ENCODE measurements at regions not wholly inside any gene's neighbourhood (a gene's known extent, or its start where the extent isn't known, plus 50 kb on each side); places are given as distances from the start of the nearest gene placed in this dataset.

- Histone ChIP-seq H3K27ac (ENCODE audit: insufficient read depth, low read length) (no peak overlapping the region), H3K27me3 (ENCODE audit: control insufficient read depth, insufficient read depth, low read length) (no peaks in the 10 kb centered on the region), H2BK20ac (ENCODE audit: low read depth, low read length) (no peak overlapping the region), H3K18ac (ENCODE audit: low read depth, low read length) (no peak overlapping the region), H3K23ac (ENCODE audit: low read depth, low read length) (no peak overlapping the region), H3K4me1 (ENCODE audit: control insufficient read depth, insufficient read depth, low read length) (no peaks in the 10 kb centered on the region), H3K4me3 (ENCODE audit: insufficient read depth, low read depth, low read length) (no peak overlapping the region), H2BK5ac (ENCODE audit: low read depth, low read length, poor library complexity, severe bottlenecking) (no peak overlapping the region), H4K20me1 (ENCODE audit: insufficient read depth, low read length) (no peaks in the 10 kb centered on the region), H2BK120ac (ENCODE audit: low read depth, low read length) (no peak overlapping the region), H4K91ac (ENCODE audit: insufficient read depth, low read depth, low read length) (no peak overlapping the region), H4K5ac (ENCODE audit: low read depth, low read length) (no peak overlapping the region), H3K9ac (ENCODE audit: low read depth, low read length) (no peak overlapping the region), H3K56ac (ENCODE audit: extremely low read depth, insufficient read depth, low read length) (no peak overlapping the region), H3K9me1 (ENCODE audit: insufficient read depth, low read length) (no peaks in the 10 kb centered on the region), H3K14ac (replicated peaks; ENCODE audit: low read depth, low read length) (no peak overlapping the region), H3K4ac (ENCODE audit: low read depth, low read length) (no peak overlapping the region), H3K4me2 (ENCODE audit: low read depth, low read length) (no peak overlapping the region), H2BK15ac (ENCODE audit: low read depth, low read length) (no peak overlapping the region), H3K9me3 (ENCODE audit: control insufficient read depth, insufficient read depth, low read length) (peaks cover 11% of the 10 kb centered on the region), H2AK9ac (replicated peaks; ENCODE audit: low read depth, low read length, poor library complexity) (no peak overlapping the region), H3K36me3 (ENCODE audit: control insufficient read depth, insufficient read depth, low read length) (no peaks in the 10 kb centered on the region), H4K8ac (ENCODE audit: low read depth in 2 of 2, low read length in 2 of 2) (no peak overlapping the region), H3K79me1 (ENCODE audit: low read depth in 1 of 2, low read length in 2 of 2) (no peaks in the 10 kb centered on the region), H2AFZ (replicated peaks; ENCODE audit: low read length, poor library complexity) (no peak overlapping the region), H2AK5ac (ENCODE audit: low read depth, low read length) (no peak overlapping the region)
- intact Hi-C loops (cut with micrococcal nuclease) (no loop called here), dilution Hi-C loops (cut with HindIII; ENCODE audit: low sequenced_read_pairs, unreplicated experiment) (no loop called here), in situ Hi-C loops (cut with MboI; ENCODE audit: low sequenced_read_pairs) (no loop called here)
- no TSS peak for BruUV-seq (replicated peaks)
- DNase-seq, result no peak
- WGBS, 2 experiments (ENCODE audit: extremely low coverage in 2 of 2, insufficient read length in 1 of 2), result no CpG with 5 or more reads among the region's 5 CpGs
- ATAC-seq (ENCODE audit: low read depth), result no peak
- CTCF ChIA-PET, result no interaction called here
- TF ChIP-seq USF2 (IDR thresholded peaks at IDR 0.05; ENCODE audit: low read depth, low read length) (no peak), ELK1 (IDR thresholded peaks at IDR 0.05; ENCODE audit: borderline replicate concordance, low read depth, low read length) (no peak), CEBPB (IDR thresholded peaks at IDR 0.05; ENCODE audit: low read depth, low read length) (no peak), SMC3 (IDR thresholded peaks at IDR 0.05; ENCODE audit: low read depth, low read length) (no peak), MXI1 (IDR thresholded peaks at IDR 0.05; ENCODE audit: borderline replicate concordance, low read depth, low read length) (no peak), CHD1 (IDR thresholded peaks at IDR 0.05; ENCODE audit: low read depth, low read length) (no peak), FOS (IDR thresholded peaks at IDR 0.05; ENCODE audit: low read depth, low read length) (no peak), RAD21 (IDR thresholded peaks at IDR 0.05; ENCODE audit: low read length) (no peak)
- POLR2A ChIA-PET (ENCODE audit: unreplicated experiment), result no interaction called here
Measured at GRCh38 chr6:164439331-164439730, 870.1 kb downstream of the C6orf118 start.

Measured in IMR-90 (cell line).